Stomach (tissue), 8 donors: ENCODE measurements at regions not wholly inside any gene's neighbourhood (a gene's known extent, or its start where the extent isn't known, plus 50 kb on each side); places are given as distances from the start of the nearest gene placed in this dataset.

Experiments used
- DNase-seq, 2 donors: peaks; one replicate each; pipeline versions ENCODE4 v3.0.0 to v3.0.0-alpha.2; 2013 to 2019
- H3K27ac ChIP-seq, 5 donors: fragments of 200-600 bp in 4 of 5; sonication (generic) in 4 of 5; one replicate each; pipeline ENCODE4 v1.5.1; 2013 to 2019; ENCODE audit warnings: mild to moderate bottlenecking in 1 of 5, moderate library complexity in 1 of 5
- H3K27me3 ChIP-seq, 3 donors: fragments of 200-600 bp; sonication (generic); one replicate each; pipeline ENCODE4 v1.5.1; 2017 to 2019; ENCODE audit warnings: mixed run types in 1 of 3
- H3K36me3 ChIP-seq, 4 donors: fragments of 200-600 bp; sonication (generic); 1 replicate in 3 of 4; 2 replicates in 1 of 4; pipeline ENCODE4 v1.5.1; 2016 to 2019
- H3K4me1 ChIP-seq, 4 donors: fragments of 200-600 bp; sonication (generic); one replicate each; pipeline ENCODE4 v1.5.1; 2016 to 2019
- H3K4me3 ChIP-seq, 4 donors: fragments of 200-600 bp; sonication (generic) in 3 of 4; one replicate each; pipeline ENCODE4 v1.5.1; 2016 to 2019; ENCODE audit warnings: mild to moderate bottlenecking in 1 of 4
- H3K9me3 ChIP-seq, 4 donors: fragments of 200-600 bp; sonication (generic); one replicate each; pipeline ENCODE4 v1.5.1; 2016 to 2019
- CTCF ChIP-seq, 7 experiments: fragments of 450-650 bp in 4 of 7; fragments of 200-600 bp in 3 of 7; sonication (generic) in 3 of 7; IDR thresholded peaks; one replicate each; pipeline ENCODE4 v1.5.1; 2016 to 2019; ENCODE audit warnings: antibody characterized with exemption in 7 of 7, control low read depth in 2 of 7, mild to moderate bottlenecking in 1 of 7
- EP300 ChIP-seq: sonication (generic); formaldehyde crosslinking; IDR thresholded peaks from one replicate; pipeline ENCODE4 v1.6.1; 2017; ENCODE audit warnings: antibody characterized with exemption
- POLR2A ChIP-seq, 4 donors: fragments of 450-650 bp; IDR thresholded peaks; one replicate each; pipeline ENCODE4 v1.6.1; 2016; ENCODE audit warnings: antibody characterized with exemption in 4 of 4, control low read depth in 2 of 4, mild to moderate bottlenecking in 1 of 4, moderate library complexity in 1 of 4
- POLR2AphosphoS5 ChIP-seq, 3 donors: sonication (generic); formaldehyde crosslinking; IDR thresholded peaks; one replicate each; pipeline ENCODE4 v1.6.1; 2016; ENCODE audit warnings: antibody characterized with exemption in 3 of 3
- WGBS, 5 donors: extraction: QIAGEN DNeasy Blood & Tissue Kit in 3 of 5; methylation state at CpG; one replicate each; pipeline versions ENCODE4 v1.1.5 to v1.1.7; 2013 to 2018; 5-methylcytosine and 5-hydroxymethylcytosine counted together
- intact Hi-C: fragments of 100-400 bp; cut with DNase I; formaldehyde crosslinking; loops from one replicate; pipeline ENCODE4 v1.15.1; 2023; ENCODE audit warnings: low total_unique reads
- donor health status: healthy with polysubstance abuse.
- donor health status: Bipolar disorder and iron deficiency.
- donor health status: healthy.

- H3K27ac ChIP-seq: no peak overlapping the region
- H3K4me3 ChIP-seq: no peak overlapping the region
- no peak for TF ChIP-seq CTCF (IDR thresholded peaks at IDR 0.05)
- no peak for TF ChIP-seq POLR2AphosphoS5 (IDR thresholded peaks at IDR 0.05)
- DNase-seq: peak in 1 of 2 donors; percentile 61
- H3K4me1 ChIP-seq: peaks cover 0 to 4% (median 0%) of the 10 kb centered on the region in 4 donors
- H3K36me3 ChIP-seq: no peaks in the 10 kb centered on the region
- intact Hi-C loops: no loop called here
- H3K27me3 ChIP-seq: no peaks in the 10 kb centered on the region
- no peaks in the 10 kb centered on the region for H3K9me3 ChIP-seq
- WGBS, 5 donors: 35 to 51% (median 43%) methylated on average over 3 of the region's 3 CpGs
These were observed 105.0 kb upstream of the ADGRL2 start for GRCh38 chr1:81695741-81696140.

- intact Hi-C loops: no loop called here
- Histone ChIP-seq H3K27me3 (no peaks in the 10 kb centered on the region), H3K27ac (no peak overlapping the region), H3K4me1 (peaks cover 0 to 4% (median 0%) of the 10 kb centered on the region in 4 donors), H3K9me3 (no peaks in the 10 kb centered on the region), H3K4me3 (no peak overlapping the region), H3K36me3 (no peaks in the 10 kb centered on the region)
- DNase-seq: no peak
- TF ChIP-seq POLR2AphosphoS5 (IDR thresholded peaks at IDR 0.05): no peak
- TF ChIP-seq POLR2A (IDR thresholded peaks at IDR 0.05): no peak
- no peak for TF ChIP-seq CTCF (IDR thresholded peaks at IDR 0.05)
- TF ChIP-seq EP300: no peak
- WGBS, 5 donors: 74 to 90% (median 85%) methylated on average over 2 of the region's 2 CpGs
These were observed 107.4 kb upstream of the ADGRL2 start for GRCh38 chr1:81693316-81693715.

GRCh38 chr1:81690676-81691453 is 109.9 kb upstream of the ADGRL2 start:
- Histone ChIP-seq H3K9me3 (no peaks in the 10 kb centered on the region), H3K4me1 (peaks cover 0 to 3% (median 0%) of the 10 kb centered on the region in 4 donors), H3K36me3 (no peaks in the 10 kb centered on the region), H3K27ac (no peak overlapping the region), H3K4me3 (no peak overlapping the region), H3K27me3 (no peaks in the 10 kb centered on the region)
- no peak for TF ChIP-seq POLR2A (IDR thresholded peaks at IDR 0.05)
- TF ChIP-seq CTCF (IDR thresholded peaks at IDR 0.05): no peak
- TF ChIP-seq POLR2AphosphoS5 (IDR thresholded peaks at IDR 0.05): no peak
- no peak for TF ChIP-seq EP300
- 61 to 71% (median 68%) methylated on average over 5 of the region's 5 CpGs for WGBS, 5 donors
- intact Hi-C loops: no loop called here
- no peak for DNase-seq

GRCh38 chr1:81689531-81689941 is 111.2 kb upstream of the ADGRL2 start:
- DNase-seq: peak in 1 of 2 donors; percentile 23
- Histone ChIP-seq H3K27me3 (no peaks in the 10 kb centered on the region), H3K27ac (peak overlapping the region in 1 of 5 donors; percentile 33), H3K4me3 (no peak overlapping the region), H3K4me1 (no peaks in the 10 kb centered on the region), H3K36me3 (no peaks in the 10 kb centered on the region), H3K9me3 (no peaks in the 10 kb centered on the region)
- TF ChIP-seq POLR2A (IDR thresholded peaks at IDR 0.05) (no peak), POLR2AphosphoS5 (IDR thresholded peaks at IDR 0.05) (no peak), CTCF (IDR thresholded peaks at IDR 0.05) (no peak), EP300 (no peak)
- 28 to 59% (median 47%) methylated on average over 5 of the region's 5 CpGs for WGBS, 5 donors
- intact Hi-C loops: no loop called here
